ENCODE measurements at regions not wholly inside any gene's neighbourhood (a gene's known extent, or its start where the extent isn't known, plus 50 kb on each side); places are given as distances from the start of the nearest gene placed in this dataset.

- Histone ChIP-seq H3K4me3 (ENCODE audit: low read length) (peak overlapping the region; percentile 37), H3K79me2 (replicated peaks; ENCODE audit: insufficient read depth, low read length) (no peaks in the 10 kb centered on the region), H3K27ac (ENCODE audit: low read length) (peak overlapping the region; percentile 79), H3K9me2 (ENCODE audit: insufficient read depth, low read length) (no peaks in the 10 kb centered on the region), H3K9me3 (ENCODE audit: low read length) (no peaks in the 10 kb centered on the region), H4K20me1 (ENCODE audit: insufficient read depth) (no peaks in the 10 kb centered on the region), H3K27me3 (ENCODE audit: insufficient read depth, low read depth, low read length) (no peaks in the 10 kb centered on the region), H3K36me3 (ENCODE audit: insufficient read depth, low read length) (no peaks in the 10 kb centered on the region), H3K9ac (ENCODE audit: low read length) (peak overlapping the region; percentile 46), H3F3A (ENCODE audit: insufficient read depth, low read length, poor library complexity, severe bottlenecking) (peaks cover 13% of the 10 kb centered on the region), H3K4me2 (ENCODE audit: low read length) (no peak overlapping the region), H2AFZ (ENCODE audit: low read depth, low read length) (no peak overlapping the region)
- TF ChIP-seq POLR2AphosphoS5 (IDR thresholded peaks at IDR 0.05) (peak; percentile 27), CTCF (IDR thresholded peaks at IDR 0.05; ENCODE audit: poor library complexity, severe bottlenecking) (no peak)
Observed at GRCh38 chr1:5428351-5428750, 563.9 kb downstream of the NPHP4 start.

- Histone ChIP-seq H3K9ac (ENCODE audit: low read length) (peak overlapping the region; percentile 17), H3K9me3 (ENCODE audit: low read length) (no peaks in the 10 kb centered on the region), H3K27ac (ENCODE audit: low read length) (peak overlapping the region; percentile 79), H3K9me2 (ENCODE audit: insufficient read depth, low read length) (no peaks in the 10 kb centered on the region), H3K27me3 (ENCODE audit: insufficient read depth, low read depth, low read length) (no peaks in the 10 kb centered on the region), H3K4me2 (ENCODE audit: low read length) (no peak overlapping the region), H4K20me1 (ENCODE audit: insufficient read depth) (no peaks in the 10 kb centered on the region), H2AFZ (ENCODE audit: low read depth, low read length) (no peak overlapping the region), H3F3A (ENCODE audit: insufficient read depth, low read length, poor library complexity, severe bottlenecking) (peaks cover 13% of the 10 kb centered on the region), H3K36me3 (ENCODE audit: insufficient read depth, low read length) (no peaks in the 10 kb centered on the region), H3K79me2 (replicated peaks; ENCODE audit: insufficient read depth, low read length) (no peaks in the 10 kb centered on the region), H3K4me3 (ENCODE audit: low read length) (no peak overlapping the region)
- TF ChIP-seq MXI1 (conservative IDR thresholded peaks at IDR 0.05; ENCODE audit: poor library complexity, severe bottlenecking) (no peak), CTCF (IDR thresholded peaks at IDR 0.05; ENCODE audit: poor library complexity, severe bottlenecking) (no peak), POLR2AphosphoS5 (IDR thresholded peaks at IDR 0.05) (no peak), REST (IDR thresholded peaks at IDR 0.05; ENCODE audit: borderline replicate concordance) (no peak), SMC3 (conservative IDR thresholded peaks at IDR 0.05; ENCODE audit: poor library complexity) (no peak), EP300 (conservative IDR thresholded peaks at IDR 0.05; ENCODE audit: poor library complexity, severe bottlenecking) (no peak), TAF1 (IDR thresholded peaks at IDR 0.05; ENCODE audit: low read depth) (no peak), EZH2 (IDR thresholded peaks at IDR 0.05; ENCODE audit: borderline replicate concordance, insufficient read depth, low read length, poor library complexity, severe bottlenecking) (no peak), RAD21 (conservative IDR thresholded peaks at IDR 0.05) (no peak)
Observed at GRCh38 chr1:5427026-5427613, 565.1 kb downstream of the NPHP4 start.
